ENCODE measurements at regions not wholly inside any gene's neighbourhood (a gene's known extent, or its start where the extent isn't known, plus 50 kb on each side); places are given as distances from the start of the nearest gene placed in this dataset.

GRCh38 chr3:34225821-34226366 is 427.5 kb downstream of the PDCD6IP start:
- TF ChIP-seq FOXJ3 (CRISPR knock-in tag; IDR thresholded peaks at IDR 0.05; ENCODE audit: borderline replicate concordance) (no peak), CTCF (IDR thresholded peaks at IDR 0.05) (no peak), OVOL2 (CRISPR knock-in tag; IDR thresholded peaks at IDR 0.05; ENCODE audit: borderline replicate concordance) (no peak), CREB1 (CRISPR knock-in tag; IDR thresholded peaks at IDR 0.05) (no peak), ZNF138 (CRISPR knock-in tag; conservative IDR thresholded peaks at IDR 0.05) (no peak), PREB (CRISPR knock-in tag; IDR thresholded peaks at IDR 0.05; ENCODE audit: borderline replicate concordance) (no peak), ZBTB21 (CRISPR knock-in tag; IDR thresholded peaks at IDR 0.05; ENCODE audit: borderline replicate concordance) (no peak), IRF1 (CRISPR knock-in tag; IDR thresholded peaks at IDR 0.05) (no peak)

Data from WTC11 (cell line).